Gastroesophageal sphincter (tissue), 4 donors: ENCODE measurements at regions not wholly inside any gene's neighbourhood (a gene's known extent, or its start where the extent isn't known, plus 50 kb on each side); places are given as distances from the start of the nearest gene placed in this dataset.
A peak's percentile ranks its signal among the peaks of the same experiment; 100 is the strongest.

Experiments used
- ATAC-seq: fragments of 150-250 bp; one replicate; pipeline ENCODE4 v1.9.1; 2016; ENCODE audit warnings: mild to moderate bottlenecking, moderate library complexity
- H3K27ac ChIP-seq, 4 donors: fragments of 200-600 bp; sonication (generic) in 3 of 4; 1 replicate in 3 of 4; 2 replicates in 1 of 4; pipeline ENCODE4 v1.5.1; 2016 to 2019
- H3K27me3 ChIP-seq: fragments of 200-600 bp; sonication (generic); one replicate; pipeline ENCODE4 v1.5.1; 2019
- H3K36me3 ChIP-seq, 2 donors: fragments of 200-600 bp; sonication (generic); one replicate each; pipeline ENCODE4 v1.5.1; 2019; ENCODE audit warnings: control low read depth in 1 of 2
- H3K4me1 ChIP-seq, 3 donors: fragments of 200-600 bp; sonication (generic); 1 replicate in 2 of 3; 2 replicates in 1 of 3; pipeline ENCODE4 v1.5.1; 2016 to 2019; ENCODE audit warnings: control low read depth in 2 of 3
- H3K4me3 ChIP-seq, 2 donors: fragments of 200-600 bp; sonication (generic); one replicate each; pipeline ENCODE4 v1.5.1; 2019; ENCODE audit warnings: mild to moderate bottlenecking in 1 of 2, moderate library complexity in 1 of 2
- H3K9me3 ChIP-seq, 3 donors: fragments of 200-600 bp; sonication (generic); one replicate each; pipeline ENCODE4 v1.5.1; 2017 to 2019; ENCODE audit warnings: control low read depth in 2 of 3
- CTCF ChIP-seq, 4 experiments: fragments of 200-600 bp in 2 of 4; fragments of 450-650 bp in 2 of 4; sonication (generic) in 1 of 4; IDR thresholded peaks; one replicate each; pipeline ENCODE4 v1.5.1; 2017 to 2019; ENCODE audit warnings: antibody characterized with exemption in 4 of 4, mild to moderate bottlenecking in 2 of 4, moderate library complexity in 2 of 4
- EP300 ChIP-seq: sonication (generic); formaldehyde crosslinking; IDR thresholded peaks from one replicate; pipeline ENCODE4 v1.6.1; 2017; ENCODE audit warnings: antibody characterized with exemption, mild to moderate bottlenecking
- POLR2A ChIP-seq, 2 donors: fragments of 450-650 bp; IDR thresholded peaks; one replicate each; pipeline ENCODE4 v1.6.1; 2017; ENCODE audit warnings: antibody characterized with exemption in 2 of 2, mild to moderate bottlenecking in 2 of 2, moderate library complexity in 1 of 2
- POLR2AphosphoS5 ChIP-seq: sonication (generic); formaldehyde crosslinking; IDR thresholded peaks from one replicate; pipeline ENCODE4 v1.6.1; 2017; ENCODE audit warnings: antibody characterized with exemption
- whole genome bisulfite sequencing, 2 donors: methylation state at CpG; one replicate each; pipeline ENCODE4 v1.1.5; 2018; ENCODE audit warnings: low coverage in 1 of 2; 5-methylcytosine and 5-hydroxymethylcytosine counted together

GRCh38 chr9:2481216-2481615, 140.4 kb upstream of the VLDLR start:
- ATAC-seq = no peak
- no peak overlapping the region for H3K27ac ChIP-seq
- H3K36me3 ChIP-seq = no peaks in the 10 kb centered on the region
- H3K9me3 ChIP-seq = no peaks in the 10 kb centered on the region
- no peaks in the 10 kb centered on the region for H3K4me1 ChIP-seq
- no peak overlapping the region for H3K4me3 ChIP-seq
- no peaks in the 10 kb centered on the region for H3K27me3 ChIP-seq
- TF ChIP-seq EP300 = no peak
- no peak for TF ChIP-seq POLR2A (IDR thresholded peaks at IDR 0.05)
- TF ChIP-seq CTCF (IDR thresholded peaks at IDR 0.05) = no peak
- TF ChIP-seq POLR2AphosphoS5 = no peak
- 65 to 93% methylated on average over 2 to 3 of the region's 3 CpGs for WGBS, 2 donors

GRCh38 chr9:2486988-2487387, 134.6 kb upstream of the VLDLR start:
- Histone ChIP-seq H3K27ac (no peak overlapping the region), H3K4me3 (no peak overlapping the region), H3K36me3 (no peaks in the 10 kb centered on the region), H3K4me1 (peaks cover 0 to 3% (median 0%) of the 10 kb centered on the region in 3 donors), H3K27me3 (no peaks in the 10 kb centered on the region), H3K9me3 (no peaks in the 10 kb centered on the region)
- TF ChIP-seq POLR2AphosphoS5 (no peak), CTCF (IDR thresholded peaks at IDR 0.05) (no peak), POLR2A (IDR thresholded peaks at IDR 0.05) (no peak), EP300 (no peak)
- no peak for ATAC-seq

GRCh38 chr9:2489838-2490314, 131.7 kb upstream of the VLDLR start:
- TF ChIP-seq POLR2AphosphoS5 = no peak
- TF ChIP-seq EP300 = no peak
- TF ChIP-seq POLR2A (IDR thresholded peaks at IDR 0.05) = no peak
- ATAC-seq = no peak
- H3K4me3 ChIP-seq = no peak overlapping the region
- H3K27me3 ChIP-seq = no peaks in the 10 kb centered on the region
- H3K36me3 ChIP-seq = no peaks in the 10 kb centered on the region
- H3K4me1 ChIP-seq = peaks cover 2 to 30% (median 13%) of the 10 kb centered on the region in 3 donors
- H3K27ac ChIP-seq = no peak overlapping the region
- no peaks in the 10 kb centered on the region for H3K9me3 ChIP-seq
- whole genome bisulfite sequencing, 2 donors = 28 to 82% methylated on average over 2 of the region's 2 CpGs

GRCh38 chr9:2492161-2492560, 129.4 kb upstream of the VLDLR start:
- H3K9me3 ChIP-seq = no peaks in the 10 kb centered on the region
- H3K4me1 ChIP-seq = peaks cover 2 to 49% (median 13%) of the 10 kb centered on the region in 3 donors
- H3K4me3 ChIP-seq = no peak overlapping the region
- no peaks in the 10 kb centered on the region for H3K36me3 ChIP-seq
- 100% methylated on average over 1 of the region's 3 CpGs; no CpG with 5 or more reads in 1 of the 2 donors for WGBS, 2 donors
- no peak overlapping the region for H3K27ac ChIP-seq
- ATAC-seq = no peak
- H3K27me3 ChIP-seq = no peaks in the 10 kb centered on the region
- no peak for TF ChIP-seq EP300
- TF ChIP-seq POLR2AphosphoS5 = no peak
- TF ChIP-seq CTCF (IDR thresholded peaks at IDR 0.05) = no peak
- TF ChIP-seq POLR2A (IDR thresholded peaks at IDR 0.05) = no peak

GRCh38 chr9:2493109-2493508, 128.5 kb upstream of the VLDLR start:
- ATAC-seq = peak; percentile 75
- peaks cover 2 to 58% (median 13%) of the 10 kb centered on the region in 3 donors for H3K4me1 ChIP-seq
- H3K27me3 ChIP-seq = no peaks in the 10 kb centered on the region
- H3K9me3 ChIP-seq = no peaks in the 10 kb centered on the region
- H3K27ac ChIP-seq = peak overlapping the region in 3 of 4 donors; percentile 39 to 59 (median 48)
- 26 to 38% methylated on average over 2 of the region's 2 CpGs for WGBS, 2 donors
- TF ChIP-seq CTCF (IDR thresholded peaks at IDR 0.05) (no peak), POLR2AphosphoS5 (peak; percentile 70)
- no peak overlapping the region for H3K4me3 ChIP-seq
- no peaks in the 10 kb centered on the region for H3K36me3 ChIP-seq
